HUES64 (cell line): ENCODE measurements at regions not wholly inside any gene's neighbourhood (a gene's known extent, or its start where the extent isn't known, plus 50 kb on each side); places are given as distances from the start of the nearest gene placed in this dataset.
"Not testable (repeated sequence)": the region's sequence is repeated elsewhere in the genome, so short reads cannot be mapped to it uniquely, and the experiment has no call there.

ENCODE experiments used
- H3K27ac ChIP-seq: 2 replicates; pipeline ENCODE4 v1.7.0; 2013; ENCODE audit warnings: low read depth, low read length, inconsistent platforms
- H3K27me3 ChIP-seq: 2 replicates; pipeline ENCODE4 v1.6.1; 2013; ENCODE audit warnings: mild to moderate bottlenecking, low read length; ENCODE audit not compliant: insufficient read depth
- H3K36me3 ChIP-seq: 2 replicates; pipeline ENCODE4 v1.6.1; 2013; ENCODE audit warnings: mild to moderate bottlenecking, low read length; ENCODE audit not compliant: insufficient read depth
- H3K4me1 ChIP-seq: 2 replicates; pipeline ENCODE4 v1.6.1; 2013; ENCODE audit warnings: mild to moderate bottlenecking, low read length, moderate library complexity; ENCODE audit not compliant: insufficient read depth
- H3K4me3 ChIP-seq: 2 replicates; pipeline ENCODE4 v1.5.1; 2013; ENCODE audit warnings: mild to moderate bottlenecking, low read length, moderate library complexity
- H3K9ac ChIP-seq: 2 replicates; pipeline ENCODE4 v1.6.1; 2013; ENCODE audit warnings: mild to moderate bottlenecking, low read depth, low read length
- H3K9me3 ChIP-seq: 2 replicates; pipeline ENCODE4 v1.6.1; 2013; ENCODE audit warnings: low read depth, low read length; ENCODE audit not compliant: insufficient read depth
- WGBS: fragments of 150-250, 120-280 bp; methylation state at CpG from one replicate; pipeline ENCODE4 v1.1.7; 2013; ENCODE audit warnings: missing lambda C conversion rate; 5-methylcytosine and 5-hydroxymethylcytosine counted together

GRCh38 chr19:29873801-29874575, 62.2 kb downstream of the CCNE1 start:
- no peaks in the 10 kb centered on the region for H3K36me3 ChIP-seq

GRCh38 chr19:29875931-29876330, 64.1 kb downstream of the CCNE1 start:
- H3K4me1 ChIP-seq, result no peaks in the 10 kb centered on the region
- H3K27me3 ChIP-seq, result peaks cover 33% of the 10 kb centered on the region
- 88% methylated on average over 7 of the region's 7 CpGs for WGBS
- no peaks in the 10 kb centered on the region for H3K9me3 ChIP-seq
- no peak overlapping the region for H3K9ac ChIP-seq
- no peaks in the 10 kb centered on the region for H3K36me3 ChIP-seq
- no peak overlapping the region for H3K27ac ChIP-seq
- H3K4me3 ChIP-seq, result no peak overlapping the region

More at GRCh38 chr19:29873801-29874575, 62.2 kb downstream of the CCNE1 start:
- no peak overlapping the region; the same call in 1 of the 2 replicates for H3K9ac ChIP-seq
- WGBS, result 40% methylated on average over 40 of the region's 40 CpGs
- H3K27ac ChIP-seq, result no peak overlapping the region
- no peaks in the 10 kb centered on the region for H3K4me1 ChIP-seq
- no peaks in the 10 kb centered on the region for H3K9me3 ChIP-seq
- H3K27me3 ChIP-seq, result peaks cover 28% of the 10 kb centered on the region
- H3K4me3 ChIP-seq, result peak overlapping the region; percentile 62; the same call in 1 of the 2 replicates

GRCh38 chr19:29876414-29876813, 64.6 kb downstream of the CCNE1 start:
- Histone ChIP-seq H3K27me3 (peaks cover 33% of the 10 kb centered on the region), H3K4me3 (no peak overlapping the region), H3K9me3 (no peaks in the 10 kb centered on the region), H3K36me3 (no peaks in the 10 kb centered on the region), H3K4me1 (no peaks in the 10 kb centered on the region), H3K27ac (no peak overlapping the region), H3K9ac (no peak overlapping the region)
- 75% methylated on average over 5 of the region's 6 CpGs for whole genome bisulfite sequencing

GRCh38 chr19:29876908-29877307, 65.1 kb downstream of the CCNE1 start:
- peaks cover 31% of the 10 kb centered on the region for H3K27me3 ChIP-seq
- not testable (repeated sequence) for H3K9me3 ChIP-seq, H3K27ac ChIP-seq, H3K9ac ChIP-seq, H3K36me3 ChIP-seq, H3K4me3 ChIP-seq, H3K4me1 ChIP-seq
- 94% methylated on average over 1 of the region's 4 CpGs for WGBS

GRCh38 chr19:29878973-29879654, 62.9 kb upstream of the URI1 start:
- H3K9ac ChIP-seq, result no peak overlapping the region
- WGBS, result 82% methylated on average over 17 of the region's 17 CpGs

GRCh38 chr19:29879655-29879974, 62.4 kb upstream of the URI1 start:
- no peak overlapping the region for H3K27ac ChIP-seq
- no peak overlapping the region for H3K4me3 ChIP-seq
- H3K9ac ChIP-seq, result no peak overlapping the region
- H3K36me3 ChIP-seq, result no peaks in the 10 kb centered on the region
- peaks cover 7% of the 10 kb centered on the region for H3K27me3 ChIP-seq
- 0 out of 2 replicates have a peak, but pooled peaks cover 3% of the 10 kb centered on the region for H3K4me1 ChIP-seq
- no peaks in the 10 kb centered on the region for H3K9me3 ChIP-seq
- WGBS, result 89% methylated on average over 7 of the region's 7 CpGs

More at GRCh38 chr19:29878973-29879654, 62.9 kb upstream of the URI1 start:
- Histone ChIP-seq H3K36me3 (no peaks in the 10 kb centered on the region), H3K27ac (no peak overlapping the region), H3K27me3 (peaks cover 12% of the 10 kb centered on the region), H3K4me3 (no peak overlapping the region), H3K9me3 (no peaks in the 10 kb centered on the region), H3K4me1 (0 out of 2 replicates have a peak, but pooled peaks cover 3% of the 10 kb centered on the region)

GRCh38 chr19:29880498-29881081, 61.4 kb upstream of the URI1 start:
- Histone ChIP-seq H3K27ac (no peak overlapping the region), H3K9me3 (no peaks in the 10 kb centered on the region), H3K36me3 (no peaks in the 10 kb centered on the region), H3K4me3 (no peak overlapping the region), H3K27me3 (peaks cover 5% of the 10 kb centered on the region; the same call in 1 of the 2 replicates), H3K4me1 (0 out of 2 replicates have a peak, but pooled peaks cover 3% of the 10 kb centered on the region), H3K9ac (no peak overlapping the region)
- WGBS, result 84% methylated on average over 10 of the region's 10 CpGs

GRCh38 chr19:29881386-29881785, 60.7 kb upstream of the URI1 start:
- peaks cover 5% of the 10 kb centered on the region; the same call in 1 of the 2 replicates for H3K27me3 ChIP-seq
- H3K36me3 ChIP-seq, result no peaks in the 10 kb centered on the region
- no peak overlapping the region for H3K9ac ChIP-seq
- H3K27ac ChIP-seq, result no peak overlapping the region
- 92% methylated on average over 5 of the region's 5 CpGs for WGBS
- H3K4me3 ChIP-seq, result no peak overlapping the region
- H3K9me3 ChIP-seq, result no peaks in the 10 kb centered on the region
- H3K4me1 ChIP-seq, result 0 out of 2 replicates have a peak, but pooled peaks cover 3% of the 10 kb centered on the region

- no peaks in the 10 kb centered on the region for H3K9me3 ChIP-seq
- 0 out of 2 replicates have a peak, but pooled peaks cover 3% of the 10 kb centered on the region for H3K4me1 ChIP-seq
- H3K27ac ChIP-seq, result no peak overlapping the region
- H3K4me3 ChIP-seq, result no peak overlapping the region
- 66% methylated on average over 13 of the region's 13 CpGs for WGBS
- H3K36me3 ChIP-seq, result no peaks in the 10 kb centered on the region
- no peak overlapping the region for H3K9ac ChIP-seq
- H3K27me3 ChIP-seq, result peaks cover 5% of the 10 kb centered on the region; the same call in 1 of the 2 replicates
Observed at GRCh38 chr19:29882719-29883105, 59.3 kb upstream of the URI1 start.

GRCh38 chr19:29884044-29884443, 58.0 kb upstream of the URI1 start:
- 90% methylated on average over 2 of the region's 2 CpGs for WGBS
- Histone ChIP-seq H3K9me3 (no peaks in the 10 kb centered on the region), H3K27me3 (peaks cover 5% of the 10 kb centered on the region; the same call in 1 of the 2 replicates)

GRCh38 chr19:29884466-29884865, 57.6 kb upstream of the URI1 start:
- Histone ChIP-seq H3K9ac (no peak overlapping the region), H3K4me3 (no peak overlapping the region), H3K4me1 (0 out of 2 replicates have a peak, but pooled peaks cover 3% of the 10 kb centered on the region), H3K27me3 (peaks cover 3% of the 10 kb centered on the region; the same call in 1 of the 2 replicates), H3K27ac (no peak overlapping the region), H3K36me3 (no peaks in the 10 kb centered on the region), H3K9me3 (no peaks in the 10 kb centered on the region)
- WGBS, result 90% methylated on average over 9 of the region's 9 CpGs

More at GRCh38 chr19:29884044-29884443, 58.0 kb upstream of the URI1 start:
- H3K9ac ChIP-seq, result no peak overlapping the region
- 0 out of 2 replicates have a peak, but pooled peaks cover 3% of the 10 kb centered on the region for H3K4me1 ChIP-seq
- H3K36me3 ChIP-seq, result no peaks in the 10 kb centered on the region
- no peak overlapping the region for H3K27ac ChIP-seq
- H3K4me3 ChIP-seq, result no peak overlapping the region
